Right ventricle myocardium superior (tissue), 1 donor: ENCODE measurements at regions not wholly inside any gene's neighbourhood (a gene's known extent, or its start where the extent isn't known, plus 50 kb on each side); places are given as distances from the start of the nearest gene placed in this dataset.
A peak's percentile ranks its signal among the peaks of the same experiment; 100 is the strongest.

ENCODE experiments used
- ATAC-seq: fragments of 200-7000 bp; cut with Tn5 transposase; one replicate; pipeline ENCODE4 v1.9.1; 2020; ENCODE audit warnings: mild to moderate bottlenecking; ENCODE audit not compliant: poor library complexity
- DNase-seq: peaks from one replicate; pipeline ENCODE4 v3.0.0-alpha.2; 2020
- intact Hi-C: fragments of 100-400 bp; cut with DNase I; formaldehyde crosslinking; loops from one replicate; pipeline ENCODE4 v1.11.2; 2022
- donor health status: DM: no; HTN: yes; CAD: no; lungs with severe emphysema.

DNA sequence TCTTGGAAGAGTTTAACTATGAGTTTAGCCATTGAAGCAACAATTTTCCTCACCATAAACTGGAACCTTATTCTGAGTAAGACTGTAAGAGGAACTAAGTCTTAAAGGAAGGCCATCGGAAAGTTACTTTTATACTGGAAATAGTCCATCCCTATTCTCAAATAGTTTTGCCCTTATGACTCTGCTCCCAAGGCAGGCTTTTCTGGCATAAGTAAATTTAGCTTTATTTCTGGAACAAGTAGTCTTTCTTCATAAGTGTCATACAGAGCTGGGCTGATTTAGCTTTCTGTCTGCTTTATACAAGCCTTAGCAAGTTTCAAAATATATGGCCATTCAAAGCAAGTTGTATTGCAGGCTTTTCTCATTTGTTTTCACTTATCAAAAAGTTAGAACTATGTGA lies 328.1 kb downstream of the HACE1 start:
- DNase-seq, result no peak
- intact Hi-C loops, result no loop called here
- ATAC-seq, result no peak

DNA sequence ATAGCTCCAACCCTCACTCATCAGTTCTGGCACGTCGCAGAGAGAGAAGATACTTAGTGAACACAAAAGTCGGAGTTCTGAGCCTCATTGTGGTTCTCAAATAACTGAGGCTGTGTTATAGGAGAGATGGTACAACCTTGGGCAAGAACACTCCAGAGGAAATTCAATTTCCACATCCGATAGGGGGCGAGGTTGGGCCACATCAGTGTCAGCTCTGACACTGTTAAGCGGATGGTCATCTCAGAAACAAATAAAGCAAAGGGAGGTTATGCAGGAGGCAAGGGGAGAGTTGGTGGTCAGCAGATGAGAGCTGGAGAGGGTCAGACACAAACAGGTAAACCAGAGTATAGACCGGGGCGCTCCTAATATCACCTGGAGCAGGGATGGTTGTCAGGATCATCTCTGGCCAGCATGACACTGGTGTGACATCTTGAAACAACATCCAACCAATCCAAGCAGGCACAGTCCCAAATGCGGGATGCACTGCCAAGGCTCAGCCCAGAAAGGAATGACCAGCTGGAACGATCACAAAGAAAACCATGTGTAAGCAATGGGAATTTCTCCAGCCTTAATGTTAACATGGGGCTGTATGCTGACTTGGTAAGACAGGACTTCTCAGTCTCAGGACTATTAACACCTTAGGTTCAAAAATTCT lies 331.8 kb downstream of the HACE1 start:
- ATAC-seq, result peak; percentile 32
- peak; percentile 42 for DNase-seq
- intact Hi-C loops, result no loop called here

DNA sequence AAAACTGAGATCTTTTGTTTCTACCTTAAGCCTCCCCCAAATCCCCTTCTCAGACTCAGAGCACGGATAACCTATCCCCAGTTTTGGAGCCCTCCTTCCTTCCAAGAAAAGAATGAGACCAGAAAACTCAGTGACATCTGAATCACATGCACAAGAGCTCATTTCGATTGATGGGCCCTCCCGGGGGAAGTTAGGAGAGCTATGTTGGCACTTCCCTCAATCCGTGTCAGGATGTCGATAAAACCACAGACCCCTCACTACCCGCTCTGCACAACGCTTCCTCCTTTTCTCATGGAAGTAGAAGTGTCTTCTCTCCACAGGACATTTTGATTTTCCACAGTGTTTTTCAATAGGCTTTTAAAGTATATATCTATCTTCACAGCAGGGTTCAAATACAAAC lies 332.4 kb downstream of the HACE1 start:
- ATAC-seq (no peak), DNase-seq (peak; percentile 30)
- intact Hi-C loops, result no loop called here

DNA sequence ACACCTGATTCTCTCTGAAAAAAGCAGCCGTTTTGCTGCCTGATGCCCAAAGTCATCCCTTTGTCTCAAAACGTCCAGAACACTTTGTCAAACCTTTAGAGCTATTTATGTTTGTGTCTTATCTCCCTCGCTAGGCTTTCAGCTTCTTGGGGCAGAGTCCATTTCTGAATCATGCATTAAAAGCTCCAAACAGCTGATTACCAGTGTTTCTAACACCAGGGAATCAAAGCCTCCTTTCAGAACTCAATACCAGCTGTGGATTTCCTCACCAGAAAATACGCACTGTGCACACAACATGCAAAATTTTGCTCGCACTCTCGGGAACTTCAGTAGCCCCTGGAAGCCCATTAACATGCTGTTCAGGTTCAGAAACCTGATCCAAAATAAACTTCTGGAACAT lies 333.3 kb downstream of the HACE1 start:
- intact Hi-C loops, result no loop called here
- DNase-seq, result no peak
- ATAC-seq, result peak; percentile 46

DNA sequence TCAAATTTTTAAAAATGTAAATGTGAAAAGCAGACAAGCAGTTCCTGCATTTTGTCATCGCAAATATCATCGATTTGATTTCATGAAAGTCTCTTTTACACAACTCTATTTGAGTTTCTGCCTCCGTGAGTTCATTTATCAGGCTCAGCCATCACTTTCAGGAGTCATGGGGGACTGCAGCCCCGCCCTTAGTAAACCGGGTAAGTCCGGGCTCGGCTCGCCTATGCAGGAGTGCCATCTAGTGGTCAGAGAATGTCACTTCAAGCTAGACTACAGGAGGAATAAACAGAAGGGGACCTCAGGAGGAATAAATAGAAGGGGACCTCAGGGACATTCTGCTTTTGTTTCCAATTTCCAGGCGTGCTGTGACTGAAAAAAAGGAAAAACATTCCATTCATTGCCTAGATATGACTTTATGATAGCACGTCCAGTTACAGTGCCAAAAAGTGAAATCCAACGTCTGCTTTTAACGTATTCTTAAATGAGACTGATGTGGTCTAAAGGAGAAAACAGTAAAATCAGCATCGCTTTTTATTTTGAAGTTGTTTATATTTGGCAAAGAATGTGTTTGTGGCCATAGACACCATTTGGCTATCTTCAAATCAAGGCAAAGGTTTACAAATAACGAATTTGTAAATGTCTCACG lies 333.9 kb downstream of the HACE1 start:
- peak; percentile 93 for ATAC-seq
- intact Hi-C loops, result no loop called here
- DNase-seq, result peak; percentile 80

DNA sequence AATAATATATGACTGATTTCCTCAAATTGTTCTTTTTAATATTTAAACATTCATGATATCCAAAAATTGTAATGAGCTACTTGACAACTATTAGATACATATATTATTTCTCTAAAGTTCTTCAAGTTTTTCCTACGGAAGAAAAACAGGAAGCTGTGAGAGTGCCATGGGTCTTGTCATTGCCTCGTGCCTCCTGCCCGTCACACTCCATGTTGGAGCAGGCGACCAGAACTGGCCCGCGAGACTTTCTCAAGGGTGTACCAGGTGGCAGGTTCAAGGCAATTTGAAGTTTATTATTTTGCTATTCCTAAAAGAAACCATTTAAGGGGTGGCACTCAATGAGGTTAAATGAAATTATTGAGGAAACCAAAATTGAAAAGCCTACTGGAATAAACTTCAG lies 337.2 kb downstream of the HACE1 start:
- DNase-seq (no peak), ATAC-seq (no peak)
- intact Hi-C loops, result no loop called here

DNA sequence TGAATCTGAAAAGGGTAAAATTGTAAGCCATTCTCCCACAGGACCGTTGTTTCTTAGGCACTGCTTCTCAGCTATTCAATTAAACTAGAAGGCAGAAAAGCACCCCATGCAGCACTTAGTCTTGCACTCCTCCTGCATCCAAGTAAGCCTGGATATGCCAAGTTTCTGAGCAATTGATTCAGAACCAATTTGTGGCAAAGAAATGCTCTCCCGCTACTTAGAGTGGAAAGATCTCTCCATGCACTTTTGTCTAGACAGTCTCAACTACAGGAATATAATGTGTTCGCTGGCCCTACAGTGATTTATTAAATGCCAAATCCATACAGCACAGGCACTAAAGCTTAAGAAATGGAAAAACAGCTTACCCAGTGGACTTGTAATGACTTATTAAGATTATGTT lies 338.5 kb downstream of the HACE1 start:
- intact Hi-C loops, result no loop called here
- no peak for DNase-seq
- no peak for ATAC-seq

DNA sequence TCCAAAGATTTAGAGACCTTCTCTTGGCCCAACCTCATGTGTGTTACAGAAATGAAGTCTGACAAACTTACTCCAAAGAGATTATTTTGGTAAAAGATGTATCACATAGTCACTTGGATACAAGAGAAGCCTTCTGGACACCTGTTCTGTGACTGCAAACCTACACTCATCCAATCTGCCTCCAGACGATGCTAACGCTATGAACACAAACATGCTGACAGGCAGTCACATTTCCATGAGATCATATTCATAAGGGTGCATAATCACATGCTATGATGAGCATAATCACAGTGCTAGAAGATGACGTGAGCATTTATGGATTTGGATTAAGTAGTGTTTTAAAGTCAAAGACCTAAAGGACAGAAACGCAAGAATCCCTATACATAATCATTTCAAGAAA lies 340.2 kb downstream of the HACE1 start:
- intact Hi-C loops, result no loop called here
- ATAC-seq, result no peak
- no peak for DNase-seq

DNA sequence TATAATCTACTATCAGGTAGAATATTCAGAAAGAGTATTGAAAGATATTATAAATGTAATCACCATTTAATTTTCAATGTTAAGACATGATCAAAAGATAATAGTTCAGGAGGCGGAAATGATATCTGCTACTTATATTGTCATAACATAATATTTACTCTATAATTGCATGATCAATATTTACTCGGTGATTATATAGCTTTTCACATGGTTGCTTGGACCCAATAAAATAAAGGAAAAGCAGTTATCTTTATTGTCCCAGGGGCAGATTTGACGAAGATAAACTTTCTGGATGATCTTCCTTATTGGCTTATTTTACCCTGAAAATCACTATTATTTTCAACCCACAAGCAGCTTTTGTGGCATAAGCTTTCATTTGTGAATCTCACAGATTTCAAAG lies 350.4 kb downstream of the HACE1 start:
- intact Hi-C loops, result no loop called here

DNA sequence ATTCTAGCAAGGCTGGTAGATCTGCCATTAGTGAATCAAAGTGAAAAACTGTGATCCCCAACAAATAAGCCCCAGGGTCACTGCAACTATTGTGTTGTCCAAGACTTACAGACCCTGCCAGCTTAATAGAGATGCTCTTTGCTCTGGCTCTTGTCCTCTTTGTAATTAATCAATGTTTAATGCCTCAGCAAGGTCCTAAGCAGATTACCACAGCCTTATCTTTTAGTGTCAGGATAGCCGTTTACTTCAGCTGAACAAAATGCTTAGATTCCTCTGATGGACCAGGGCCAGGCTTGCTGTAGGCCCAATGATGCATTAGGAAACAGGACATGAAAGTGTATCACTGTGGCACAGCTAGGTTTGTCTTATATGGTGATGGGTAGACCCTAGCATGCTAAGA lies 353.3 kb downstream of the HACE1 start:
- no peak for ATAC-seq
- DNase-seq, result no peak
- intact Hi-C loops, result no loop called here

More for the DNA sequence above, 350.4 kb downstream of the HACE1 start:
- no peak for ATAC-seq
- DNase-seq, result no peak

DNA sequence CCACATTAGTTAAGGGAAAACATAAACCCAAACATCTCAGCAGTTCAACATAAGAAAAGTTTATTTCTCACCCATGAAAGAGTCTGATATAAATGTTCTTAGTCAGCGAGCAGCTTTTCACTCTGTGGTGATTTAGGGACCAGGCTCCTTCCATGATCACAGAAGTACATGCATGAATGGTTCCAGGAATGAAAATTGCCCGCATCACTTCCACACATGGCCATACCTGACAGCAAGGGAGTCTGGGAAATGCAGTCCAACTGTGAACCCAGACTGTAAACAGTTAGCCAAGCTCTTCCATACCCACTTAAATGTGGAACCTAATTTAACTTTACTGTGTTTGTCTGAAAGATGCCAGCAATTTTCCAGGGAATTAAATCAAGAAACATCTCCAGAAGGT lies 353.9 kb downstream of the HACE1 start:
- ATAC-seq (no peak), DNase-seq (no peak)
- intact Hi-C loops, result no loop called here

DNA sequence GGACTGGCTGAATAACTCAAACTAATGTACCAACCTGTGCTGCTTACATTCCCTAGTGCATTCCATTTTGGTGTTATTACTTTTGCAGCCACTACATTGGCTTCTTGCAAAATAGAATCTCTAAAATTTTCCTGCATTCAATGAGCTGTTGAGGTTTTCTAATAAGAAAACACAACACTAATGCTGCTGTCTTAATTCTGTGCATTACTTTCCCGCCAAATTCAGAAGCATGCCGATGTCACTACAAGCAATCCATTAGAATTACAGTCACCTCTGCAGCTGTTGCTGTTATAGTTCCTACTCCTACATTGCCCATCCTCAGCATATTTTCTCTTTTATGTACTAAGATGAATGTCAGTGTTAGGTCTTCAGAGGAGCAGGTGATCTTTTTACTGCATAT lies 359.5 kb downstream of the HACE1 start:
- intact Hi-C loops, result no loop called here
- DNase-seq (no peak), ATAC-seq (no peak)

DNA sequence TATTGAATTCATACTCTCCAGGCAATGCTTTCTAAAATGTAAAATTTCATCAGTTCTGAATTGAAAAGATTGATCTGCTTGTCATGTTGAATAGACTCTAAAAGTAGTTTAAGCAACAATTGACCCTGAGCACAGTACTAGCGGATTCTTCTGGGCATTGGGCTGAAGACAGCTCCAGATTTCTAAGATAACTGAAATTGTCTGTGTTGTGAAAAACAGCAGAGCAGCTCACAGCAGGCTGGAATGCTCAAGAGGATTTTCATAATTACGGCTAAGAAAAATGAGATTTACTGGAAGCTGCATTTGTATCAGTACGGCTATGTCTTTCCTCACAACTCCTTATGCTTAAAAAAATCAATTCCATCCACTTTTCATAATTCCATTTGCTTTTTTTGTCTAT lies 373.7 kb downstream of the HACE1 start:
- ATAC-seq (no peak), DNase-seq (no peak)
- intact Hi-C loops, result no loop called here

DNA sequence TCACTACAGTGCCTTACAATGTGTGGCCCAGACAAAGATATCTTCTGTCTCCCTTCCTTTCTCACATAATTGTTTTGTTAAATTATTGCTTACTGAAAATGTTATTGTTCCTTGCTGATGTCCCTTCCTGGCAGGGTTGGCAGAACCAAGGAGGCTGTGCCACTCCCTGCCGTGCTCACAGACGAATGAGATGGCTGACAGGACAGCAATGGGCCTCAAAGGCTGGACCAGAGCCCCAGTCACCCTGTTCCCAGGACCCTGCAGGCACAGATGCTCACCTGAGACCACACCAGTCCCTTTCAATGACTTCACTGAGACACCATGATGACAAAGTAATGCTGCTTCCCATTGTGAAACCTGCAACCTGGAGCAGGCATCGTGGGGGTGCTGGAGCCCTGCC lies 375.1 kb downstream of the HACE1 start:
- DNase-seq, result no peak
- no peak for ATAC-seq
- intact Hi-C loops, result no loop called here

DNA sequence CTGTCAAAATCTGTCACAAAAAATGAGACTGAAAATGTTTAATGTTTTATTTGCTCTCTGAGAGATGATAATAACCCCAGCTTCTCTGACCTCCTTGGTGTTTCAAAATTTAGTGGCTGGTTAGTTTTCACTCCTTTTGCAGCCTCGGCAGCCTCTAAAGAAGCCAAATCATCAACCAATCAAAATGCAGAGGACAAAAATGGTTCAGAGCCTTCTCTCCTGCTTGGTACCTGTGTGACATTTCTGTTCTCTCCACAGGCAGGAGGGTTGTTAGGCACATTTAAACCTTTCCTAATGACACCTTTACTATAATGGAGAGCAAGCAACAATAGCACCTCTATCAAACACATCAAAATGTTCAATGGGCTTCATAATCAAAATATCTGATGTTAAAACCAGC lies 375.5 kb downstream of the HACE1 start:
- intact Hi-C loops, result no loop called here
- no peak for ATAC-seq
- no peak for DNase-seq

DNA sequence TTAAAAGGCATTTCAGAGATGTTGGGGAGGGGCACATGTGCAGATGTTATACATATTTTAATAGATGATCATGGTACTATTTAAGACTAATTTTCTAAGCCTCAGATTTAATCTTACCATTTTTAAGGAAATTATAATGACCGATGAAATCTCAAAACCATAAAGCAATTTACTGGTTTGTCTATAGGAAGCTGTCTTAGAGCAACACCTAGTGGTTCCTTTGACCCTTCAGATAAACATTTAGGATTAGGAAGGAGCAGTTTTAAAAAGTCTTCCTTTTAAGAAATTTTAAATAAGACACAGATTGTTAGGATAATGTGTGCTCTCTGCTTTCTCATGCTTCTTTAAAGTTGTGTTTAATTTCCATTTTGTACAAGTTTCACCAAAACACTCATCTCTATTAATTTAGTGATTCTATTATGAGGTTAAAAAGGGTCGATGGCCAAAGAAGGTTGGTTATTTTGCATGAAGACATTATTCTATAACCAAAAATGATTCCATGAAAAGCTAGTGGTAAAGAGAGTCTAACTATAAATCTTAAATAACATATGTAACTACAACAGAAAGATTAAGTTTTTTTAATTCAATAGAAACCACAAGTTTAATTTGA lies 376.4 kb downstream of the HACE1 start:
- no peak for ATAC-seq
- intact Hi-C loops, result no loop called here

DNA sequence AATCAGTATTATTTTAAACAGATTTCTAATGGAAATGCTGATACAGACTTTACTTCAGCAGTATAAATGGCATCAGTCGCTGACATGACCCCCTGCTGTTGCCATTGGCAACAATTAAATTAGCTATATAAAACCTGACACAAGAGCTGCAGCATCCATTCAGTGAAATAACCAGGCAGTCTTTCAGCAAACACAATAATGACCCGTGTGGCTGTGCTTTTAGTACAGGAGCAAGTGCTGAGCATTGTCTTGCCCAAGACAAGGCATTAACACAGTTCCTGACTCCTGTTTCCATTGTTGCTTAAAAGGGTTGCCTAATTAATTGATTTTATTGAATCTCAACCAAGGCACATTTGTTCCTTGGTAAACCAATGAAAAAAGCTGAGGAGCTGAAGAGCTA lies 382.1 kb downstream of the HACE1 start:
- no peak for DNase-seq
- no peak for ATAC-seq

More for the DNA sequence above, 376.4 kb downstream of the HACE1 start:
- DNase-seq, result no peak

DNA sequence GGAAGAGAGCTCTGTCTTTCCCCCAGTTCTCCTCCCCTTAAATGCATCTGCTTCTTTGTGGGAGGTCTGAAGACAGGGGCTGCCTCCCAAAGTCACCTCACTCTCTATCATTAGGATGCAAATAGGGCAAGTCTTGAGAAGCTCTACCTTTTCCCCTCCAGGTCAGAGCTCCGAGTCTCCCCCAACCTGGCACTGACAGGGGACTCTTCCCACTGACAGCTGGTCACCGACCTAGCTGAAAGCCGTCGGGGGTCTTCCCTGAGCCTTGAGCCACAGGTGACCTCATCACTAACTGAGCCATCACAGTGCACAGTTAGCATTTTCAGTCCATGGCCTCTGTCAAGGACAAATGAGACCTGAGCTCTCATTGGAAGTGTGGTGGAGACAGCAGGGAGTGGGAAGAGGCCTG lies 386.7 kb downstream of the HACE1 start:
- ATAC-seq, result no peak
- DNase-seq, result no peak
- intact Hi-C loops, result no loop called here

More for the DNA sequence above, 382.1 kb downstream of the HACE1 start:
- intact Hi-C loops, result no loop called here

DNA sequence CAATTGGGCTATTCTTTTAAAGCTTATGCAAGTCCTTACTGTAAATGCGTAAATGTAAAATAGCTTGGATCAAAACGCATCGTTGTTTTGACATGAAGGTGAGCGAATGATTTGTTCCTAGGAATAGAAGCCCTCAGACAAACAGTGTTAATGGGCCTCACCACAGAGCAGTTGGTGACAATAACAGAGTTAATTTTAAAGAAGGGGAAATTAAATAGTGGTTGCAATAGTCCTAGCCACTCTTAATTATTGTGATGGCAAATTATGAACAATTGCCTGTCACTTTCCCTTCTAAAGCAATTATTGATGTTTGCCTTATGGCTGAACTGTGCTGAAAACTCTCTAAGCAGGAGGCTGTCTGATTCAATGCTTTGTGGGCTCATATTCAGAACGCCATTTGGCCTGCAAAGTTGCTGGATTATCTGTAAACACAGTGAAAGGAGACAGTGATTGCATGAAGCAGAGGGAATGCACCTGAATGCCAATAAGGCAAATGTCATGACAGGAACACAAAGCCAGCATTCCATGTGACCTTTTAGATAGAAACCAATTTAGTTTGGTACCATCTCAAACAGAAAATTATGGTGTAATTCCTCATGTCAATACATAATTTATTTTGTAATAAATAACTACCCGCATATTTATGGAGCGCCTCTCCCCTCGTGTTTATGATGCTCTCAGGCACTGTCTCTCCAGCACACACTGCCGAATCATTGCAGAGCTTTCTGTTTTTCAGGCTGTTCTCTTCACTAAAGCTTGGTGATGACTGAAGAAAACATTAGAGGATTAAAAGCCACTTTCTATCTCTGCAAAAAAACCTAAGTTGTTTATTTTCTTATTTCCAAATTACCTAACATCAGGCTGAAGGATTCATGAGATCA lies 387.5 kb downstream of the HACE1 start:
- DNase-seq (no peak), ATAC-seq (no peak)
- intact Hi-C loops, result no loop called here

DNA sequence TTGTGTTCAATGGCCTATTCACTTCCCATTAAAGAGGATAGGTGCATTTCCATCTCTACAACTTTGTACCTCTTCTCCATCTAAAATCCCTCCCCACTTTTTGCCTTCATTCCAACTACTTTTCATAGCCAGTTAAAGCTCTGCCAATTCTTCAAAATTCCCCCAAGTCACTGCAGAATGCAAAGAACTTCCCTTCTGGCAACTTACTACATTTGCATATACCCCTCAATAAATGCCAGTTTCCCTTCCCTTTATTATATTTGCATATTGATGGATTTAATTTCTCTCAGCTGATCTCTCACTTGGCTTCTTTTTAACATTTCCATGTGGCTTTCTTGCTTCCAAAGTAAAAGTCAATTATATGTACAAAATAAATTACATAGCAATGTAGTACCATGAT lies 393.4 kb downstream of the HACE1 start:
- no peak for ATAC-seq
- no peak for DNase-seq
- intact Hi-C loops, result no loop called here
